ENCODE measurements at regions not wholly inside any gene's neighbourhood (a gene's known extent, or its start where the extent isn't known, plus 50 kb on each side); places are given as distances from the start of the nearest gene placed in this dataset.

GRCh38 chr2:17093712-17094111 is 424.5 kb downstream of the RAD51AP2 start:
- H3K27ac ChIP-seq (ENCODE audit: low read depth), result no peak overlapping the region
- H3K27me3 ChIP-seq (ENCODE audit: insufficient read depth), result no peaks in the 10 kb centered on the region
- H3K9me2 ChIP-seq (ENCODE audit: insufficient read depth), result peaks cover 9% of the 10 kb centered on the region
- Mint-ChIP-seq H3K4me3 (no peak overlapping the region), H3K36me3 (ENCODE audit: low read depth) (no peaks in the 10 kb centered on the region), H3K27me3 (ENCODE audit: insufficient read depth, low read depth, poor library complexity) (peaks cover 1% of the 10 kb centered on the region), H3K4me1 (peaks cover 5% of the 10 kb centered on the region; the same call in 1 of the 3 replicates), H3K27ac (no peak overlapping the region), H3K9me3 (no peaks in the 10 kb centered on the region)
- H3F3A ChIP-seq (replicated peaks; ENCODE audit: low read depth), result no peaks in the 10 kb centered on the region
- no peak overlapping the region for H3K4me2 ChIP-seq
- no peaks in the 10 kb centered on the region for H3K36me3 ChIP-seq (ENCODE audit: insufficient read depth)
- no peak for DNase-seq (ENCODE audit: low spot score)
- H2AFZ ChIP-seq, result no peak overlapping the region
- no peak for ATAC-seq
- no peaks in the 10 kb centered on the region for H3K4me1 ChIP-seq (ENCODE audit: insufficient read depth)
- H4K20me1 ChIP-seq (replicated peaks; ENCODE audit: insufficient read depth), result no peaks in the 10 kb centered on the region
- H3K4me3 ChIP-seq, result no peak overlapping the region
- TF ChIP-seq NANOG (IDR thresholded peaks at IDR 0.05; ENCODE audit: borderline replicate concordance) (no peak), REST (IDR thresholded peaks at IDR 0.05; ENCODE audit: unreplicated experiment) (no peak), ZNF114 (CRISPR knock-in tag; IDR thresholded peaks at IDR 0.05) (no peak), ETS1 (IDR thresholded peaks at IDR 0.05) (no peak), ZNF462 (CRISPR knock-in tag; IDR thresholded peaks at IDR 0.05) (no peak), POLR2AphosphoS5 (IDR thresholded peaks at IDR 0.05; ENCODE audit: low read depth) (no peak), EZH2phosphoT487 (IDR thresholded peaks at IDR 0.05; ENCODE audit: unreplicated experiment) (no peak), CTCF (conservative IDR thresholded peaks at IDR 0.05; ENCODE audit: low read depth in 2 of 2) (no peak), CREB1 (CRISPR knock-in tag; IDR thresholded peaks at IDR 0.05; ENCODE audit: low read depth) (no peak), ZNF331 (CRISPR knock-in tag; IDR thresholded peaks at IDR 0.05; ENCODE audit: low read depth) (no peak), STAT1 (IDR thresholded peaks at IDR 0.05; ENCODE audit: unreplicated experiment) (no peak)
- H3K79me2 ChIP-seq (replicated peaks; ENCODE audit: insufficient read depth), result no peaks in the 10 kb centered on the region

Measured in GM23338 (cell line).